Osteoblast (primary cell): ENCODE measurements at regions not wholly inside any gene's neighbourhood (a gene's known extent, or its start where the extent isn't known, plus 50 kb on each side); places are given as distances from the start of the nearest gene placed in this dataset.

ENCODE experiments used
- DNase-seq: peaks from one replicate; pipeline ENCODE4 v3.0.0; 2011; ENCODE audit warnings: low spot score, mixed read lengths; ENCODE audit not compliant: insufficient read length; ENCODE audit errors: missing footprints
- H2AFZ ChIP-seq: 2 replicates; pipeline ENCODE4 v1.6.0; 2011; ENCODE audit warnings: mild to moderate bottlenecking, low read length
- H3K27ac ChIP-seq: 2 replicates; pipeline ENCODE4 v1.5.1; 2011; ENCODE audit warnings: mild to moderate bottlenecking, low read depth, low read length, moderate library complexity
- H3K27me3 ChIP-seq: 2 replicates; pipeline ENCODE4 v1.6.0; 2012; ENCODE audit warnings: mild to moderate bottlenecking, control low read depth, inconsistent platforms, low read length, moderate library complexity; ENCODE audit not compliant: insufficient read depth
- H3K36me3 ChIP-seq: 2 replicates; pipeline ENCODE4 v1.5.1; 2011; ENCODE audit warnings: mild to moderate bottlenecking, low read length, control low read depth, moderate library complexity; ENCODE audit not compliant: insufficient read depth
- H3K4me1 ChIP-seq: 2 replicates; pipeline ENCODE4 v1.5.1; 2011; ENCODE audit warnings: mild to moderate bottlenecking, low read length, control low read depth, moderate library complexity; ENCODE audit not compliant: insufficient read depth
- H3K4me2 ChIP-seq: 2 replicates; pipeline ENCODE4 v1.6.0; 2011; ENCODE audit warnings: mild to moderate bottlenecking, low read length; ENCODE audit not compliant: insufficient read depth
- H3K4me3 ChIP-seq: fragments of 200-600 bp; sonication (generic); 3 replicates; pipeline ENCODE4 v1.5.1; 2012; ENCODE audit warnings: mild to moderate bottlenecking, low read length, inconsistent platforms; ENCODE audit not compliant: insufficient read depth
- H3K79me2 ChIP-seq: 2 replicates; pipeline ENCODE4 v1.6.0; 2012; ENCODE audit warnings: mild to moderate bottlenecking, low read length, control low read depth, inconsistent platforms; ENCODE audit not compliant: insufficient read depth
- H3K9me3 ChIP-seq: 2 replicates; pipeline ENCODE4 v1.5.1; 2011; ENCODE audit warnings: low read depth, low read length, control low read depth
- H4K20me1 ChIP-seq: 2 replicates; pipeline ENCODE4 v1.6.0; 2012; ENCODE audit warnings: mild to moderate bottlenecking, low read length, control low read depth; ENCODE audit not compliant: insufficient read depth
- TF ChIP-seq, protein P1 (sequence below): IDR thresholded peaks from 2 replicates; pipeline ENCODE4 v1.5.1; 2011; ENCODE audit warnings: mild to moderate bottlenecking, low read depth, low read length, moderate library complexity; ENCODE audit errors: extremely low read depth

GRCh38 chr22:48849963-48850657, 977.6 kb downstream of the BRD1 start:
- Histone ChIP-seq H3K79me2 (no peaks in the 10 kb centered on the region), H3K4me2 (no peak overlapping the region), H3K4me3 (no peak overlapping the region), H4K20me1 (no peaks in the 10 kb centered on the region), H3K4me1 (no peaks in the 10 kb centered on the region), H3K9me3 (no peaks in the 10 kb centered on the region), H3K27ac (no peak overlapping the region), H3K36me3 (no peaks in the 10 kb centered on the region), H2AFZ (no peak overlapping the region), H3K27me3 (no peaks in the 10 kb centered on the region)
- TF ChIP-seq, protein P1, sequence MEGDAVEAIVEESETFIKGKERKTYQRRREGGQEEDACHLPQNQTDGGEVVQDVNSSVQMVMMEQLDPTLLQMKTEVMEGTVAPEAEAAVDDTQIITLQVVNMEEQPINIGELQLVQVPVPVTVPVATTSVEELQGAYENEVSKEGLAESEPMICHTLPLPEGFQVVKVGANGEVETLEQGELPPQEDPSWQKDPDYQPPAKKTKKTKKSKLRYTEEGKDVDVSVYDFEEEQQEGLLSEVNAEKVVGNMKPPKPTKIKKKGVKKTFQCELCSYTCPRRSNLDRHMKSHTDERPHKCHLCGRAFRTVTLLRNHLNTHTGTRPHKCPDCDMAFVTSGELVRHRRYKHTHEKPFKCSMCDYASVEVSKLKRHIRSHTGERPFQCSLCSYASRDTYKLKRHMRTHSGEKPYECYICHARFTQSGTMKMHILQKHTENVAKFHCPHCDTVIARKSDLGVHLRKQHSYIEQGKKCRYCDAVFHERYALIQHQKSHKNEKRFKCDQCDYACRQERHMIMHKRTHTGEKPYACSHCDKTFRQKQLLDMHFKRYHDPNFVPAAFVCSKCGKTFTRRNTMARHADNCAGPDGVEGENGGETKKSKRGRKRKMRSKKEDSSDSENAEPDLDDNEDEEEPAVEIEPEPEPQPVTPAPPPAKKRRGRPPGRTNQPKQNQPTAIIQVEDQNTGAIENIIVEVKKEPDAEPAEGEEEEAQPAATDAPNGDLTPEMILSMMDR, result no peak
- no peak for DNase-seq

DNA sequence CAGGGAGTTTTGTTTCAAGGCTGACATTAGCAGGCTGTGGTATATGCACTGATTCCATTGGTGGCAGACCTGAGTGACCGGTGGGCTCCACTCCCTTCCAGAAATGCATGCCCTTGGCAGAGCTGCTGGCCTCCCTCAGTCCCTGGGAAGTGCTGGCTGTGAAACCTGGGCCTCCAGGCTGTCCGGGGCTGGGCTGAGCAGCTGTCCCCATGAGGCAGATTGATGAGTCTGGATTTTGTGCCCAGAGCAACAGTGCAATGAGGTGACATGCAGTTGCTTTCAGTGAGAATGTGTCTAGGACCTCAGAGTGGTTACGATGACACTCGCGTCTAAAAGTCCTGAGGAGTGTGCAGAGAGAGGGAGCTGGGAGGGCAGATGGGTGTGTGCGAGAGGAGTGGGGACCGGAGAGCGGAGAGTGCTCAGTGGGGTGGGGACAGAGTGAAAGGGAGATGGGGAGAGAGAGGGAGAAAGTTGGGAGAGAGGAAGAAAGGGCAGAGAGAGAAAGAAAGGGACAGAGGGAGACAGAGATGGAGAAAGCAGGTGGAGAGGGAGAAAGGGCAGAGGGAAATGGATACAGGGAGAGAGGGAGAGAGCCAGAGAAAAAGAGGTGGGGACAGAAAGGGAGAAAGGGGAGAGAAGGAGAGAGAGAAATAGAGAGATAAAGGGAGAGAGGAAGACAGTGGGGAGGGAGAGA, 978.3 kb downstream of the BRD1 start:
- TF ChIP-seq, protein P1, result no peak
- Histone ChIP-seq H3K4me3 (no peak overlapping the region), H3K9me3 (no peaks in the 10 kb centered on the region)

GRCh38 chr22:48846200-48846599, 981.5 kb downstream of the BRD1 start:
- no peak overlapping the region for H3K4me2 ChIP-seq
- no peaks in the 10 kb centered on the region for H3K4me1 ChIP-seq
- no peaks in the 10 kb centered on the region for H3K79me2 ChIP-seq
- H3K27ac ChIP-seq, result no peak overlapping the region
- TF ChIP-seq, protein P1, result no peak
- H3K4me3 ChIP-seq, result no peak overlapping the region
- no peaks in the 10 kb centered on the region for H3K9me3 ChIP-seq
- H3K36me3 ChIP-seq, result no peaks in the 10 kb centered on the region
- H3K27me3 ChIP-seq, result no peaks in the 10 kb centered on the region
- no peak for DNase-seq
- H2AFZ ChIP-seq, result no peak overlapping the region
- no peaks in the 10 kb centered on the region for H4K20me1 ChIP-seq

More for the DNA sequence above, 978.3 kb downstream of the BRD1 start:
- DNase-seq, result no peak
- no peaks in the 10 kb centered on the region for H3K79me2 ChIP-seq
- no peaks in the 10 kb centered on the region for H3K4me1 ChIP-seq
- H2AFZ ChIP-seq, result no peak overlapping the region
- H4K20me1 ChIP-seq, result no peaks in the 10 kb centered on the region
- H3K27me3 ChIP-seq, result no peaks in the 10 kb centered on the region
- no peak overlapping the region for H3K4me2 ChIP-seq
- H3K36me3 ChIP-seq, result no peaks in the 10 kb centered on the region
- H3K27ac ChIP-seq, result no peak overlapping the region

DNA sequence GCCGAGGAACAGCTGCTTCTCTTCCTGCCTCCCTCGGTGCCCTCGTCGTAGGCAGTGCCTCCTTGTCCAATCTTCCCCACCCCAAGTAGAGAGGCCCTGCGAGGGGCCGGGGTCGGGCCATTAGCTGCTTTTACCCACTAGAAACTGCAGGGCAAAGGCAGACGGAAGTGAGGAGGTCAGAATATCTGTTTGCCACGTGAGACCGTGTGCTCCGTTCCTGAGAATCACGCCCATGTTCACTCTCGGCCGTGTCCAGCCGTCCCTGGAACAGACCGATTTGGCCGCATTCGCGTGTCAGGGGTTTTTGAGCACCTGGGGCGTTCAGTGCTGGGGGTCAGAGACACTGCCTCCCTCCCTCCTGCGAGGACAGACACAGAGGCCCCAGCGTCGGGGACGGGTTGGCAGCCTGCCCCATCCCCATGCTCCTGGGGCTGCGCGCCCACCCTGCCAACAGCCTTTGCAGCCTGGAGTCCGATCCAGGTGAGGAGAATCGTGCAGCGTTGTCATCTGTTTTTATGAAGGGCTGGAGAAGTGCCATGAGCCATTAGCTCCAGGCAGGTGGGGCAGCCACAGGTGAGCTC, 982.2 kb downstream of the BRD1 start:
- no peaks in the 10 kb centered on the region for H3K9me3 ChIP-seq
- TF ChIP-seq, protein P1, result no peak

More for the DNA sequence above, 982.2 kb downstream of the BRD1 start:
- Histone ChIP-seq H3K27me3 (no peaks in the 10 kb centered on the region), H3K4me1 (no peaks in the 10 kb centered on the region), H4K20me1 (no peaks in the 10 kb centered on the region), H2AFZ (no peak overlapping the region), H3K4me3 (no peak overlapping the region), H3K27ac (no peak overlapping the region), H3K4me2 (no peak overlapping the region), H3K79me2 (no peaks in the 10 kb centered on the region), H3K36me3 (no peaks in the 10 kb centered on the region)
- DNase-seq, result no peak
